ENCODE measurements at regions not wholly inside any gene's neighbourhood (a gene's known extent, or its start where the extent isn't known, plus 50 kb on each side); places are given as distances from the start of the nearest gene placed in this dataset.

DNA sequence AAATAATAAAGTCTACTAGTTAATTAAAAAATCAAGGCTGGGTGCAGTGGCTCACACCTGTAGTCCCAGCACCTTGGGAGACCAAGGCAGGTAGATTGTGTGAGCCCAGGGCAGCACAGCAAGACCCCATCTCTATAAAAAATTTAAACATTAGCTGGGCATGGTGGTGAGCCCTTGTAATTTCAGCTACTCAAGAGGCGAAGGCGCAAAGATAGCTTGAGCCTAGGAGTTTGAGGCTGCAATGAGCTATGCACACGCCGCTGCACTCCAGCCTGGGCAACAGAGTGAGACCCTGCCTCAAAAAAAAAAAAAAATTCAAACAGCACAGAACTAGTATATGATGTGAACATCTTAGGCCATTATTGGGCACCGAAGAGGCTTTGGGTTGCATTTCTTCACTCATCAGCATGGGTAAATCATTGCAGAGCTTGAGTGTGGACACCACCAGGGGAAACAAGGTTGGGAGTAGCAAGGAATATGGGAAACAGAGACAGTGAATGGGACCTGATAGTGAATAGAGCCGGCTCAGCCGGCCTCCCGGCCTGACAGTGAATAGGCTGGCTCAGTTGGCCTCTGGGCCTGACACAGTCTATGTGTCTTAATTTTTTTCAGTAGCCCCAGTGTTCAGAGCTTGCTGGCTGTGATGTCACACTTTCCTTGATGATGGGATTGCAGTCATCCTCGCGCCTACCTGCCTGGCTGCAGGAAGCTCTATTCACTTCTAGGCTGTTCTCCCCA lies 89.1 kb upstream of the ERRFI1 start:
- Mint-ChIP-seq H3K36me3 (peaks cover 0 to 4% (median 4%) of the 10 kb centered on the region in 3 donors), H3K4me1 (peaks cover 24 to 28% of the 10 kb centered on the region in 2 donors), H3K9me3 (no peaks in the 10 kb centered on the region), H3K27me3 (ENCODE audit: low read depth in 3 of 3) (peaks cover 0 to 2% (median 0%) of the 10 kb centered on the region in 3 donors), H3K27ac (peak overlapping the region in 3 of 6 donors; percentile 6 to 66 (median 24)), H3K4me3 (no peak overlapping the region)
- DNase-seq: no peak

DNA sequence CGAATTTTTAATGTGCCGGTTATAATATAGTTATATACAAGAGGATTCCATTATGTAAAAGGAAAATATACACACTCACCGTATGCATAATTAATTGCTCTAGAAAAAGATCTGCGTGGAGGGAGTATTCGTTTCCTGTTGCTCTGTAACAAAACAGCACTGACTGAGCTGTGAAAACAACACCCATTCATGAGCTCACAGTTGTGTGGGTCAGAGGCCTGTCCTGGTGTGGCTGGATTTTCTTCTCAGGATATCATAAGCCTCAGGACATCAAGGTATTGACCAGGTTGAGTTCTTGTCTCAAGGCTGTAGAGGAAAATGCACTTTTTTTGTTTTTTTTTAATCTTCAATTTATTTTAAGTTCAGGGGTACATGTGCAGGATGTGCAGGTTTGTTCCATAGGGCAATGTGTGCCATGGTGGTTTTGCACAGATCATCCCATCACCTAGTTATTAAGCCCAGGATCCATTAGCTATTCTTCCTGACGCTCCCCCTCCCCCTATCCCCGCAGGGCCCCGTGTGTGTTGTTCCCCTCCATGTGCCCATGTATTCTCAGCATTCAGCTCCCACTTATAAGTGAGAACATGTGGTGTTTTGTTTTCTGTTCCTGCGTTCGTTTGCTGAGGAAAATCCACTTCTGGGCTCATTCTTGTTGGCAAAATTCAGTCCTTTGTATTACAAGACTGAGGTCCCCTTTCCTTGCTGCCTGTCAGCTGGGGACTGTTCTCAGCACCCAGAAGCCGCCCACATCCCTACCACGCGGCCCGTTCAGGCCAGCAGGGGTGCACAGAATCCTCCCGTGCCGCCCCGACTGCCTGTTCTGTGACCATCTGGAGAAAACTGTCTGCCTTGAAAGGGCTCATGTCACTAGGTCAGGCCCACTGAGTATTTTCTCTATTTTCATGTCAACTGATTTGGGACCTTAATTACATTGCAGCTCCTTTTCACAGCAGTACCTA lies 87.4 kb upstream of the ERRFI1 start:
- Mint-ChIP-seq H3K9me3 (peaks cover 0 to 2% (median 0%) of the 10 kb centered on the region in 6 donors), H3K27ac (peak overlapping the region; percentile 93 to 98 (median 94)), H3K4me1 (peaks cover 24 to 28% of the 10 kb centered on the region in 2 donors), H3K36me3 (peaks cover 0 to 4% (median 4%) of the 10 kb centered on the region in 3 donors), H3K4me3 (peak overlapping the region; percentile 68 to 88 (median 79)), H3K27me3 (ENCODE audit: low read depth in 3 of 3) (peaks cover 0 to 2% (median 2%) of the 10 kb centered on the region in 3 donors)
- peak; percentile 33 to 70 (median 45) for DNase-seq

DNA sequence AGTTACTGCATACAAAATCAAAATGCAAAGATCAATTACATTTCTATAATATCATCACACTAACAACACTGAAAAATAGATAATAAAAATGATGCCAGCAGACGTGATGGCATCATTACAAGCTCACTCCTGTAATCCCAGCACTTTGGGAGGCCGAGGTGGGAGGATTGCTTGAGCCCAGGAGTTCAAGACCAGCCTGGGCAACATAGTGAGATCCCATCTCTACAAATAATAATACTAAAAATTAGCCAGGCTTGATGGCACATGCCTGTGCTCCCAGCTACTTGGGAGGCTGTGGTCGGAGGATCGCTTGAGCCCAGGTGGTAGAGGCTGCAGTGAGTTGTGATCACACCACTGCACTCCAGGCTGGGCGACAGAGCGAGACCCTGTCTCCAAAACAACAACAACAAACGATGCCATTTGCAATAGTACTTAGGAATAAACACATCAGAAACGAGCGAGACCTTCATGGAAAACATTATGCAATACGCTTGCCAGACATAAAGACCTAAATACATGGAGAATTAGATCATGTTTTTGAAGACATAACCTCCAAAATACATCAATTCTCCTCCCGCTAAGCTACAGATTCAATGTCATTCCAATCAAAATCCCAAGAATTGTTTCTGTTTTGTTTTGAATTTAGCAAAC lies 86.6 kb upstream of the ERRFI1 start:
- Mint-ChIP-seq H3K9me3 (peaks cover 0 to 2% (median 0%) of the 10 kb centered on the region in 6 donors), H3K36me3 (peaks cover 0 to 4% (median 0%) of the 10 kb centered on the region in 3 donors), H3K4me1 (peaks cover 24 to 28% of the 10 kb centered on the region in 2 donors), H3K27me3 (ENCODE audit: low read depth in 3 of 3) (peaks cover 0 to 3% (median 2%) of the 10 kb centered on the region in 3 donors), H3K27ac (peak overlapping the region; percentile 93 to 98 (median 94)), H3K4me3 (peak overlapping the region; percentile 68 to 88 (median 79))
- DNase-seq: no peak

- peaks cover 0 to 2% (median 0%) of the 10 kb centered on the region in 6 donors for H3K9me3 Mint-ChIP-seq
- H3K27ac Mint-ChIP-seq: peak overlapping the region in 2 of 6 donors; percentile 55 to 94
- peaks cover 24 to 28% of the 10 kb centered on the region in 2 donors for H3K4me1 Mint-ChIP-seq
Observed at GRCh38 chr1:8111560-8111959, 85.5 kb upstream of the ERRFI1 start.

DNA sequence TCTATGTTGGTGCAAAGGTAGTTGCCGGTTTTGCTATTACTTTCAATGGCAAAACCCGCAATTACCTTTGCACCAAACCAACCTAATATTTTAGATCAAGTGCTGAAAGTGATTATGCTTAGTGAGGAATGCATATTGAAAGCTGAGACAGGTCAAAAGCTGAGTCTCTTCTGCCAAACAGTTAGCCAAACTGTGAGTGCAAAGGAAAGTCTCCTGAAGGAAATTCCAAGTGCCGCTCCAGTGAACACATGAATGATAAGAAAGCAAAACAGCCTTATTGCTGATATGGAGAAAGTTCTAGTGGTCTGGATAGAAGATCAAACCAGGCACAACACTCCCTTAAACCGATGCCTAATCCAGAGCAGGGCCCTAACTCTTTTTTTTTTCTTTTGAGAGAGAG lies 83.1 kb upstream of the ERRFI1 start:
- Mint-ChIP-seq H3K9me3 (peaks cover 0 to 2% (median 0%) of the 10 kb centered on the region in 6 donors), H3K27me3 (ENCODE audit: low read depth in 3 of 3) (peaks cover 0 to 3% (median 2%) of the 10 kb centered on the region in 3 donors), H3K27ac (no peak overlapping the region), H3K4me1 (peaks cover 22 to 26% of the 10 kb centered on the region in 2 donors), H3K36me3 (peaks cover 0 to 4% (median 0%) of the 10 kb centered on the region in 3 donors), H3K4me3 (no peak overlapping the region)
- DNase-seq: no peak

More at GRCh38 chr1:8111560-8111959, 85.5 kb upstream of the ERRFI1 start:
- Mint-ChIP-seq H3K36me3 (peaks cover 0 to 4% (median 0%) of the 10 kb centered on the region in 3 donors), H3K4me3 (no peak overlapping the region), H3K27me3 (ENCODE audit: low read depth in 3 of 3) (peaks cover 0 to 3% (median 2%) of the 10 kb centered on the region in 3 donors)
- DNase-seq: no peak

GRCh38 chr1:8107897-8108296 lies 81.8 kb upstream of the ERRFI1 start:
- peaks cover 0 to 4% (median 0%) of the 10 kb centered on the region in 3 donors for H3K36me3 Mint-ChIP-seq
- peaks cover 0 to 2% (median 0%) of the 10 kb centered on the region in 6 donors for H3K9me3 Mint-ChIP-seq
- peaks cover 0 to 3% (median 2%) of the 10 kb centered on the region in 3 donors for H3K27me3 Mint-ChIP-seq (ENCODE audit: low read depth in 3 of 3)

DNA sequence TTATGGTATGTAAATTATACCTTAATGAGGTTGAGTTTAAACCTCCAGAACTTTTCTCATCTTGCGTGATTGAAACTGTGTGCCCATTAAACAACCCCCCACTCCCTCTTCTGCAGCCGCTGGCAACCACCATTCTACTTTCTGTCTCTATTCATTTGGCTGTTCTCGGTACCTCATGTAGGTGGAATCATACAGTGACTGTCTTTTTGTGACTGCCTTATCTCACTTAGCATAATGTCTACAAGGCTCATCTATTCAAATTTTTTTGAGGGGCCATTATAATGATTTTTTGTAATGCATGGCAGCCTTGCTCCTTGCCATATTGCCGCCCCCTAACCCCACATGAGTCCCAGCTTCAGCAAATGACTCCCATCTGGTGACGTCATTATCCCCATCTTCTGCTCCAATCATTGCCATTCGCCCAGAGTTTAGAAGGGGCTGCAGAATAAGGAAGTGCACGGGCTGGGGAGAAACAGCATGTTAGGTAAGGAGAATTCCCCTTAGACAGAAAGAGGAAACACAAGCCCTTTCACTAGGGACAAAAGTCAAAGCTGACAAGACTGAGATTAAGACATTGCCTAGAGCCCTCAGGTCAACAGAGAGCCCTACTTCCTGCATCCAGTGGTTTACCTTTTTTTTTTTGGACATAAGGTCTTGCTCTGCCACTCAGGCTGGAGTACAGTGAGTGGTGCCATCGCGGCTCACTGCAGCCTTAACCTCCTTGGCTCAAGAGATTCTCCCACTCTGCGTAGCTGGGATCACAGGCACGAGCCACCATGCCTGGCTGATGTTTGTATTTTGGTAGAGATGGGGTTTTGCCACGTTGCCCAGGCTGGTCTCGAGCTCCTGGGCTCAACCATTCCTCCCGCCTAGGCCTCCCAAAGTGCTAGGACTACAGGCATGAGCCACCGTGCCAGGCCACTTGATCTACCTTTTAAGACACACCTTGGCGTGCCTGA lies 78.4 kb upstream of the ERRFI1 start:
- peaks cover 0 to 4% (median 0%) of the 10 kb centered on the region in 3 donors for H3K36me3 Mint-ChIP-seq
- H3K27me3 Mint-ChIP-seq (ENCODE audit: low read depth in 3 of 3): peaks cover 2 to 4% (median 3%) of the 10 kb centered on the region in 3 donors
- H3K4me3 Mint-ChIP-seq: no peak overlapping the region
- peaks cover 0 to 2% of the 10 kb centered on the region in 2 donors for H3K4me1 Mint-ChIP-seq
- H3K9me3 Mint-ChIP-seq: peaks cover 0 to 2% (median 0%) of the 10 kb centered on the region in 6 donors
- H3K27ac Mint-ChIP-seq: peak overlapping the region in 1 of 6 donors; percentile 40
- DNase-seq: no peak

More at GRCh38 chr1:8107897-8108296, 81.8 kb upstream of the ERRFI1 start:
- Mint-ChIP-seq H3K4me3 (no peak overlapping the region), H3K4me1 (peaks cover 9 to 13% of the 10 kb centered on the region in 2 donors), H3K27ac (peak overlapping the region in 2 of 6 donors; percentile 37 to 65)
- no peak for DNase-seq

GRCh38 chr1:8097908-8098307 lies 71.8 kb upstream of the ERRFI1 start:
- Mint-ChIP-seq H3K27me3 (ENCODE audit: low read depth in 3 of 3) (peaks cover 5 to 7% (median 7%) of the 10 kb centered on the region in 3 donors), H3K27ac (peak overlapping the region in 2 of 6 donors; percentile 45 to 88), H3K4me3 (no peak overlapping the region), H3K9me3 (no peaks in the 10 kb centered on the region), H3K4me1 (no peaks in the 10 kb centered on the region), H3K36me3 (peaks cover 0 to 11% (median 3%) of the 10 kb centered on the region in 3 donors)
- DNase-seq: no peak

DNA sequence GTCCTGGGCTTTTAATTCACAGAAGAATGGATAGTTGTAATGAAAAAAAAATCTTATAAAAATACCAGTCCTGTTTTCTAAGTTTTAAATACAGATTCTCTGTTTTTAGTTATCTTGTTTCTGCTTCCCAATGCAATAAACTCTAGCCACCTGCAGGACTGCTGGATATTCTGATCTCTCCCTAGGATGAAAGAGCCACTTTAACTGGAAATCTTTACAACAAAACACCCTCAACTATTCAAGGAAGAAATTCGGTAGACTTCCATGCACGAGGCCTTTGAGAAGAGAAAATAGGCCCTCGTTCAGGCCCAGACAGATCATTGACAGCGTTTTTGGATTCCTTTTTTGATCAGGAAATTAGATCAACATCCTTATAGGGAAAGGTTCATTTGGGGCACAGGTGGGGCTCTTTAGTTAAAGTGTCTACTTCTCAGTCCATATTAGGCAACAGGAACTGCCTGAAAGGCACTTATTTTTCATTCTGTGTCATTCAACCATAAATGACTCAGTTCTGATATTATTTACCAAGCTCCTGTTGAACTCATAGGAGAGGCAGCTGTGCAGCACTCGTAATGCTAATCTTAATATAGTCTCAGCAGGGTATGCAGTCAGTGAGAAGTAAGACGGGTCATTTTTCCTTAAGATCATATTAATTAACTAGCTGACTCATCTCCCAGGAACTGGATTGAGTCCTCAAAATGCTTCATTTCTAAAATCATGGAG lies 71.1 kb upstream of the ERRFI1 start:
- Mint-ChIP-seq H3K27ac (peak overlapping the region in 3 of 6 donors; percentile 51 to 92 (median 88)), H3K36me3 (peaks cover 0 to 11% (median 3%) of the 10 kb centered on the region in 3 donors), H3K4me3 (peak overlapping the region in 1 of 5 donors; percentile 33), H3K9me3 (no peaks in the 10 kb centered on the region), H3K27me3 (ENCODE audit: low read depth in 3 of 3) (peaks cover 4 to 7% (median 7%) of the 10 kb centered on the region in 3 donors), H3K4me1 (no peaks in the 10 kb centered on the region)
- peak in 1 of 3 donors; percentile 12 for DNase-seq

DNA sequence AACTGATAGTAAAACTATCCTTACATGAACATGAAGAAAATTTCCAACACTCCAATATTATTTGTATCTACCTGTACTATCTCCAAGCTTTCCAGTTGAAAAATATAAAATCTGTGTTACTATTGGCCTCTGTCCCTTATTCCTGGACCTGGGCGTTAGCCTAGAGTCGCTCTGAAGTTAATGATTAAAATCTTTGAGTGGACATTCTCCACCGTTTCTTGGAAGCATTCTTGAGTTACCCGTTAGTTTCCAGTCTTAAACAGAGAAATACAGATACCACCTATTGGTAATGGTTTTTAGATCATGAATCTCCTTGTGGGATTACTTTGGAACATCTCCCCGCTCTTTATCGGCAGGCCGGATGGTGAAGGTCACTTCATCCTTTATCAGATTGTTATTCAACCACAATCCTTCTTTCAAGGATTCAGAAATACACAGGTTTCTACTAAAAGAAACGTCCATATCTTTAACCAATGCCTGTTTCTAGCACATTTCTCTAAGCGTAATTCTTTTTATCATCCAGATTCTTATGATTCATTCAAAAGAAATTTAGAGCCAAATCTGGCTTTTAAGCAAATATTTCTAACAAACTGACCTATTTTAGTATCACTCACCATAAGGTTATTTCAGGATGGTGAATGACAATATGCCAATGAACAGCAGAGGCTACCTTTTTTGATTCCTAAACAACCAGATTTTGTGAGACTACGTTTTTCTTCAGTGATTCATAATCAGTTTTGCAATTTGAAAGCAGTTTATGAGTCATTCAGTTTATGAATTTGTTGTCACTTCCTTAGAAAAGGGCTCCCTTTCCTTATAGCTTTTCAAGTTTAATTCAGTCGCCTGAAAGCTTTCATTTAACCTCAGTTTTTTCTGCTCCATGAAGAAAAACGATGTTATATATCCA lies 70.2 kb upstream of the ERRFI1 start:
- no peak for DNase-seq
- Mint-ChIP-seq H3K27ac (peak overlapping the region in 2 of 6 donors; percentile 88 to 92), H3K27me3 (ENCODE audit: low read depth in 3 of 3) (peaks cover 4 to 7% (median 6%) of the 10 kb centered on the region in 3 donors), H3K4me1 (no peaks in the 10 kb centered on the region), H3K9me3 (no peaks in the 10 kb centered on the region), H3K4me3 (no peak overlapping the region), H3K36me3 (peaks cover 0 to 9% (median 3%) of the 10 kb centered on the region in 3 donors)

- no peaks in the 10 kb centered on the region for H3K9me3 Mint-ChIP-seq
- H3K36me3 Mint-ChIP-seq: peaks cover 0 to 7% (median 3%) of the 10 kb centered on the region in 3 donors
- peak overlapping the region in 1 of 6 donors; percentile 68 for H3K27ac Mint-ChIP-seq
- no peaks in the 10 kb centered on the region for H3K4me1 Mint-ChIP-seq
- no peak overlapping the region for H3K4me3 Mint-ChIP-seq
- no peak for DNase-seq
- peaks cover 3 to 7% (median 4%) of the 10 kb centered on the region in 3 donors for H3K27me3 Mint-ChIP-seq (ENCODE audit: low read depth in 3 of 3)
Observed at GRCh38 chr1:8095584-8095983, 69.5 kb upstream of the ERRFI1 start.
